BJ (cell line): ENCODE measurements at regions not wholly inside any gene's neighbourhood (a gene's known extent, or its start where the extent isn't known, plus 50 kb on each side); places are given as distances from the start of the nearest gene placed in this dataset.

Experiments used
- CTCF ChIA-PET: fragments of 350-600 bp; formaldehyde crosslinking; extraction: SDS; loops from one replicate; lab custom pipeline; 2021; ENCODE audit warnings: antibody characterized with exemption, inconsistent platforms; lab: Yijun Ruan, JAX
- POLR2A ChIA-PET: fragments of 300-600 bp; sonication (Branson Sonifier 250); formaldehyde crosslinking; extraction: SDS; loops from one replicate; lab custom pipeline; 2021; ENCODE audit warnings: antibody characterized with exemption; lab: Charles Lee
- DNase-seq: peaks from one replicate; pipeline ENCODE4 v3.0.0-alpha.2; 2011; ENCODE audit warnings: low read depth
- H3K27me3 ChIP-seq: 2 replicates; pipeline ENCODE4 v1.6.0; 2011; ENCODE audit warnings: low read length; ENCODE audit not compliant: control insufficient read depth, insufficient read depth
- H3K36me3 ChIP-seq: 2 replicates; pipeline ENCODE4 v1.5.1; 2011; ENCODE audit warnings: low read length; ENCODE audit not compliant: control insufficient read depth, insufficient read depth
- H3K4me3 ChIP-seq: 2 replicates; pipeline ENCODE4 v1.5.1; 2011; ENCODE audit warnings: low read depth, mild to moderate bottlenecking, control low read depth, low read length
- TF ChIP-seq, protein P1 (sequence below): IDR thresholded peaks from 2 replicates; pipeline ENCODE4 v1.5.1; 2011; ENCODE audit warnings: low read depth, mild to moderate bottlenecking, control low read depth, inconsistent platforms, low read length, moderate library complexity; ENCODE audit not compliant: insufficient read depth

DNA sequence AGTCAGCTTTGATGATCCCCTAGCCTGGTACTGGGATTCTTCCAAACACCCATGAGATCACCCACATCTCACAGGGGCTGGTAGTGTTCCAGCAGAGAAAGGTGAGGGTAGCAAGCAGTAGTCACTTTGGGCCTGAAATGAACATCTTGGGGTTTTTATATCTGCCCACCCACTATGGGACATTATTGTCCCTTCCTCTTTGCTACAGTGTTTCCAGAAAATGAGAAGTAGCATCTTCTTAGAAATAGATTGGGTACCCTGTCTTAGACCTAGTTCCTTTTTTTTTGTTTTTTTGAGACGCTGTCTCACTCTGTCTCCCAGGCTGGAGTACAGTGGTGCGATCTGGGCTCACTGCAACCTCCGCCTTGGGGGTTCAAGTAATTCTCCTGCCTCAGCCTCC is 249.2 kb upstream of the ANKRD55 start:
- ChIA-PET POLR2A (no interaction called here), CTCF (interaction anchor here (1.3 kb wide), 1 partner anchor 10 kb away, joined by 5 read pairs; no protein-coding TSS in a partner anchor)
- no peak for DNase-seq
- TF ChIP-seq, protein P1, sequence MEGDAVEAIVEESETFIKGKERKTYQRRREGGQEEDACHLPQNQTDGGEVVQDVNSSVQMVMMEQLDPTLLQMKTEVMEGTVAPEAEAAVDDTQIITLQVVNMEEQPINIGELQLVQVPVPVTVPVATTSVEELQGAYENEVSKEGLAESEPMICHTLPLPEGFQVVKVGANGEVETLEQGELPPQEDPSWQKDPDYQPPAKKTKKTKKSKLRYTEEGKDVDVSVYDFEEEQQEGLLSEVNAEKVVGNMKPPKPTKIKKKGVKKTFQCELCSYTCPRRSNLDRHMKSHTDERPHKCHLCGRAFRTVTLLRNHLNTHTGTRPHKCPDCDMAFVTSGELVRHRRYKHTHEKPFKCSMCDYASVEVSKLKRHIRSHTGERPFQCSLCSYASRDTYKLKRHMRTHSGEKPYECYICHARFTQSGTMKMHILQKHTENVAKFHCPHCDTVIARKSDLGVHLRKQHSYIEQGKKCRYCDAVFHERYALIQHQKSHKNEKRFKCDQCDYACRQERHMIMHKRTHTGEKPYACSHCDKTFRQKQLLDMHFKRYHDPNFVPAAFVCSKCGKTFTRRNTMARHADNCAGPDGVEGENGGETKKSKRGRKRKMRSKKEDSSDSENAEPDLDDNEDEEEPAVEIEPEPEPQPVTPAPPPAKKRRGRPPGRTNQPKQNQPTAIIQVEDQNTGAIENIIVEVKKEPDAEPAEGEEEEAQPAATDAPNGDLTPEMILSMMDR: no peak
- H3K4me3 ChIP-seq: no peak overlapping the region
- H3K27me3 ChIP-seq: 0 out of 2 replicates have a peak, but pooled peaks cover 3% of the 10 kb centered on the region
- H3K36me3 ChIP-seq: no peaks in the 10 kb centered on the region

DNA sequence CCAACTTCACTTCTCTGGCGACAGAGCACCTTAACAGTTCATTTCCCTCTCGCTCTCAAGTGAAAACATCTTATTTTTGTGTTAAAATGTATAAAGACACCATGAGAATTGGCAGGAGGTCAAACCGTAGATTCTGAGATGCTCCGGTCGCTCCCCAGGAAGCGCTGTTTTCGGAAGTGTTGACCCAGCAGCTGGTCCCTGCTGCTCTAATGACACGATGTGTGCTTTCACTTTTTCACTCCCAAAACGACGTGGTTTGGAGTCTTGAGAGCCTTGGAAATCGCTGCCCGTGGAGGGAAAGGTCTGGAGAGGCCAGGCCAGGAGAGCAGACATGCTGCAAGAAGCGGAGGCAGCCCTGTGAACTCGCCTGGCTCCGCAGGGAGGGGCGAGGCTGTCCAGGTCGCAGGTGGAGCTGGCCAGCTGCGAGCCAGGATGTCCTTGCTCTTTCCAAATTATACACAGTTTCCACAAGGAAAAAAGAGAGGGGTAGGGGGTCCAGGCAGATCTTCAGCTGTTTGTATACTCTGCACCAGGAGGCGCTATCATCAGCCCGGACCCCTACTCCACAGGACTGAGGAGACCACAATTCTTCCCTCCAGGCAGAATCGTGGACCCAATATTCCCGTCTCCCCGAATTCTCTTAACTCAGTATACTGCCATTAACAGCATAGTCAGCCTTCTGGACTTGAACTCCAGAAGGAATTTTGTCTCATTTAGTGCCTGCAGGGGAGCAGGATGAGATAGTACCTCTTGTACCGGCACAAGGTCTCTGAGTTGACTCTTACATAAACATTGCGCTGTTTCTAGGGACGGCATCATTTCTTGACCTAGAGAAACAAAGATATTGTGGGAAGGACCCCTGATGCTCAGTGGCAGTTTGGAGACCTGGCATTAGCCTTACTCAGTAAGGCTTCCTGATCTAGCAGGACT is 248.6 kb upstream of the ANKRD55 start:
- no peak for DNase-seq
- ChIA-PET CTCF (interaction anchor here (0.8 to 1.3 kb wide), 5 partner anchors 10 to 357 kb away, joined by 3 to 7 read pairs (median 5); no protein-coding TSS in a partner anchor), POLR2A (no interaction called here)
- Histone ChIP-seq H3K36me3 (no peaks in the 10 kb centered on the region), H3K4me3 (peak overlapping the region; percentile 43), H3K27me3 (0 out of 2 replicates have a peak, but pooled peaks cover 3% of the 10 kb centered on the region)
- TF ChIP-seq, protein P1: peak; percentile 37; the same call in 1 of the 2 replicates

DNA sequence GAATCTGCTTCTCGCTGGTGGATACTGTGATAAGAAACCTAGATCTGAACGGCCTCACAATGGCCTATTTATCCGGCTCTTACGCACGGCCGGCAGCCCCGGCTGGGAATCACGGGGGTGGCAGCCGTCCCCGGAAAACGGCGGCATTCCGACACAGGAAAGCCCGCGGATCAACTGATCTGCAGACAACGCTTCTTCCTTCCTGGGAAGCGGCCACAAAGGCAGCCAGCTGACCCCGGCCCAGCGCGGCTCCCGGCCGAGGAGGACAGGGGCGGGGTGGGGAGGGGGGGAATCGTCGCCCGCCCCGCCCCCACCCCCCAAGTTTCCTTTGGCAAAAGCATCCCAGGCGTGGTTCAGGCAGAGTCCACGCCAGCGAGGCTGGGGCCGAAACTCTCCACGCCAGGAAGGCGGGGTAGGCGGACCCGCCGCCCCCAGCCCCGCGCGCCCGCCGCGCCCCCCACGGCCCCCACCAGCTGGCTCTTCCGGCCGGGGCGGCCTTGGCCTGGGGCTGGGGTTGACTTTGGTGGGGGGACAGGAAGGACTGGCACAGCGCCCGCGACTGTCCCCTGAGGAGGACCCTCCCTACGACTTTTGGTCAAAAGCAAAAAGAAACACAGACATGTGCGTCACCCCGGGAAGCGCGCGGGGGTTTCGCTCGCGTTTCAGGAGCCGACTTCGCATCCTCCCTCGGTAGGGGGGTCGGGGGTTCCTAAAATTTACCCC is 247.7 kb upstream of the ANKRD55 start:
- TF ChIP-seq, protein P1: no peak
- Histone ChIP-seq H3K4me3 (peak overlapping the region; percentile 43), H3K27me3 (0 out of 2 replicates have a peak, but pooled peaks cover 3% of the 10 kb centered on the region), H3K36me3 (no peaks in the 10 kb centered on the region)
- DNase-seq: no peak
- ChIA-PET CTCF (interaction anchor here (0.8 to 1.7 kb wide), 10 partner anchors 9 to 358 kb away, joined by 3 to 7 read pairs (median 4); no protein-coding TSS in a partner anchor), POLR2A (no interaction called here)

DNA sequence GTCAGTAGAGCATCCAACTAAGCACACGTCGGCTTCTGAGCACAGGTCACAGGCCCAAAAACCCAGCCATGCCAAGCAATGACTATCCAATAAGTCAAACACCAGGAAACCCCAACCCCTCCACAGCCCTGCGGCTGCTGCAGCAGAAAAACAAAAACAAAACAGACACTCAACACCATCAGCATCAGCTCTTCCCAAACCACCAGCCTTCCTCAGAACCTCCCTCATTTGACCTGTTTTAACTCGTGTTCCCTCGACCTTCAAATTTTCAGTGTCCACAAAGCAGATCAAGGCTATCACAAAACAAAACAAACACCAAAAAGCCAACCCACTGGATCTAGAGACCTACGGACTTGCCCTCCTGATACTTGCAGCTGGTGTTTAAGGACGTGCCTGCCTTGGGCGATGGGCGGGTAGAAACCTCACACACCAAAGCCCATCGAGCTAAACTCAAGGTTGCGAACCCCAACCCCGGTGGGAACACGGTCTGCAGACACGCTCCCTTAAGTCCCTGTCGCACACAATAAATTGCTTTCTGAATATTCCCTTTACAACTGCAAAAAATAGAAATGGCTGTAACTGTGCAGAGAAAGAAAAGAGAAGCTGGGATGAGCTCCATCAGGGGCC is 247.1 kb upstream of the ANKRD55 start:
- ChIA-PET POLR2A (no interaction called here), CTCF (interaction anchor here (0.8 to 1.7 kb wide), 7 partner anchors 9 to 358 kb away, joined by 3 to 4 read pairs (median 3); no protein-coding TSS in a partner anchor)
- TF ChIP-seq, protein P1: no peak
- Histone ChIP-seq H3K4me3 (peak overlapping the region; percentile 43), H3K27me3 (0 out of 2 replicates have a peak, but pooled peaks cover 3% of the 10 kb centered on the region), H3K36me3 (no peaks in the 10 kb centered on the region)
- no peak for DNase-seq
